ELR (cell line): ENCODE measurements at regions not wholly inside any gene's neighbourhood (a gene's known extent, or its start where the extent isn't known, plus 50 kb on each side); places are given as distances from the start of the nearest gene placed in this dataset.
"Not testable (repeated sequence)": the region's sequence is repeated elsewhere in the genome, so short reads cannot be mapped to it uniquely, and the experiment has no call there.

Experiments used
- DNase-seq: peaks from one replicate; pipeline ENCODE4 v3.0.0-alpha.2; 2015; ENCODE audit warnings: low read depth

GRCh38 chr13:58376349-58376748 is 744.8 kb downstream of the PCDH17 start:
- DNase-seq: no peak

- DNase-seq: no peak
Observed at GRCh38 chr13:58376775-58377174, 745.2 kb downstream of the PCDH17 start.

DNA sequence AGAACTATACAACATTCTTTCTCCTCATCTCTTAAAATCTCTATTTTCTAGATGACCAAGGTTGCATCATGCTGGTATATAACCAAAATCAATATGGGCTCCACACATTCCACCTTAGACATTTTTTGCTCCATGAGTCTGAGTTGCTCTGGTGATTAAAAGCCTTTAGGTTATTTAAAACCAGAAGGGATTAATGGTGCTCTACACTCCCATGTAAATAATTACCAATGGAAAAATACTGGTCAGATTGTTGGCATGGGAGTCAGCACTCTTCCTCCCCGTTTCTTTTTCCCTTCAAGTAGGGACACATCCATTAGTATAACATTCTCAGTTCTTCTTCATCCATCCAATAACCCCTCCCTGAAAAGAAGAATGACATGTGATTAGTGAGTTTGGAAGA is 747.7 kb downstream of the PCDH17 start:
- DNase-seq: no peak

DNA sequence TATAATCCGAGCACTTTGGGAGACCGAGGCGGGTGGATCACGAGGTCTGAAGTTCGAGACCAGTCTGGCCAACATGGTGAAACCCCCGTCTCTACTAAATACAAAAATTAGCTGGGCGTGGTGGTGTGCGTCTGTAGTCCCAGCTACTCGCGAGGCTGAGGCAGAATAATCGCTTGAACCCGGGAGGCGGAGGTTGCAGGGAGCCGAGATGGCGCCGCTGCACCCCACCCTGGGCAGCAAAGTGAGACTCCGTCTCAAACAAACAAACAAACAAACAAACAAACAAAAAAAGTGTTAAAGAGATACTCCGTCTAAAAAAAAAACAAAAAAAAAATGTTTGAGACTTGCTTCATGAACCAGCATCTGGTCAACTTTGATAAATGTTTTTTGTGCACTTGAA is 753.8 kb downstream of the PCDH17 start:
- not testable (repeated sequence) for DNase-seq

DNA sequence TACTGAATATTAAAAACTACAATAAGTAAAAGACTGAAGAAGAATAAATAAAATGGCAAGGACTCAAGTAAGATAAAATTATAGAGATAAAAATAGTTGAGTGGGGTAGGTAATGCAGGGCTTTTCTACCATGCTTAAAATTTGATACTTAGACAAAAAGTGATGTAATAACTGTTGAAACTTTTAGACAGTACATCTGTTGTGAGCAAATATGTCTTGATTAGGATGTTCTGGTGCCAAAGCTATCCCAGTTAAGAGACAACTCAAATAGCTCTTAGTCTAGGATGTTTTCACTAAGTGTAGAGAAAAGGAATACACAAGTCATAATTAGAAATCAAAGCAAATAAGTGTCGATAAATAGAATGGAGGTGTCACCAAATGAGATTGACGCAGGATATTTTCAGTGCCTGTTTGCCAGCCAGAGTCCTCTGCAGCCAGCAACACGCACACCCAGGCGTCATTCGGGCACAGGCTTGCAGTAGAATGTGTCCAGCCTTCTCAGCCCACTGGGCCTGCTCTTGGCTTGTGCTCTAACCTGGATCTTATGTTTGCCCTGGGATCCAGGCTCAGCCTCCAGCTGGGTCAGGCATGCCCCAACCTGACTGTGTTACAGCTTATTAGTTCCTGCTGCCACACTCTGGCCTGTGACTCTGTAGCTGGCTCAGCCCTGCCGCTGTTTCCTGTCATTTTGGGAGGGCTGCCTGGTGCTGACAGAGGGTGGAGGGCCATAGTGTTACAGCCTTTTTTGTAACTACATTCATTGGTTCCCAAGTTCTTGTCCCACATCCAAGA is 766.2 kb downstream of the PCDH17 start:
- DNase-seq: no peak

DNA sequence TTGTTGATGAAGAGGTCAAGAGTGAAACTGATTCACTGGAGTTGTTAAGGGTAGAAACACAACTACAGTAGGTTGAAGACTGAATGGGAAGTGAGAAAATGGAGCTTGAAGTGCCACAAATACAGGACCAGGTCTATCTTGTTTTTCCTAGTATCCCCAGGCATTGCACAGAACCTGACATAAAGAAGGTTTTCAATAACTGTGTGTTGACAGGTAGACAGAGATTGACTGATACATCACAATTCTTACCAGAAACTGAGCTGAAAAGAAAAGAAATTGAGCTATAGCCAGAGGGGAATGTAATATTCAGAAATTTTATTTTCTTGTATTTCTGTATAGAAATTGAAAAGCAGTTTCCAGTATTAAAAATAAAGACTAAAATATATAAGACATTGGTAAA is 767.7 kb downstream of the PCDH17 start:
- DNase-seq: no peak

- DNase-seq: no peak
Observed at GRCh38 chr13:58406545-58406944, 775.0 kb downstream of the PCDH17 start.

DNA sequence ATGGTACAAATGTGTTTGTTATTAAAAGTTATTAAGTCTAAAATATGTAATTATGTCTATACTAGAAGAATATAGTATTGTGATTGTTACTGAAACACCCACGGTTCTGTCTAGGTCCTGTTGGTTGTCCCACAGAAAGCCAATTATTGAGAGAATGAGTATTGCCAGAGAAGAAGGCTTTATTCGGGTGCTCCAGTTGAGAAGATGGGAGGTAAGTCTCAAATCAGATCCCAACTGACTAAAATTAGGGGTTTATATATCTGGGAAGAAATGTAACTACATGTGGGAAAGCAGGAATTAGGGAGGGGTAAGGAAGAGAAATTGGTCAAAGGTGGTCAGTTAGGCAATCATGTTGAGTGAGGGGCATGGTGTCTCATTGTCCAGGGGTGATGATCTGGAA is 798.4 kb downstream of the PCDH17 start:
- no peak for DNase-seq

- DNase-seq: no peak
Observed at GRCh38 chr13:58434943-58435342, 803.4 kb downstream of the PCDH17 start.

- no peak for DNase-seq
Observed at GRCh38 chr13:58437427-58437826, 805.9 kb downstream of the PCDH17 start.

DNA sequence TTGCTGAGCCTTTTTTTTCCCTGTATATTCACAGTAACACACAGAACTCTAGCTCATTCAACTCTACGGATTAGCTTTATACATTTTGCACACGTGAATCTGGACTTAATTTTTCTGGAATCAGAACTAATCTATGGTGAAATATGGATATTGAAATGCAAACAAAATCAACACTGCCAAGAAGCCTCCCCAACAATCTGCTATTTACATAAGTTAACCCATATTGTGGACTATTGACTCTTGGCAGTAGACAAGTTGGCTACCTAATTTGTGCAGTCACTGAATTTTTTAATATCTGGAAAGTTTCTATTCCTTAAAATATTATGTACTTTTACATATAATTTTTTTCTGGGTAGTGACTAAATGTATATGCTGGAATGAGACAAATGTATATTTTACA is 815.4 kb downstream of the PCDH17 start:
- DNase-seq: no peak

DNA sequence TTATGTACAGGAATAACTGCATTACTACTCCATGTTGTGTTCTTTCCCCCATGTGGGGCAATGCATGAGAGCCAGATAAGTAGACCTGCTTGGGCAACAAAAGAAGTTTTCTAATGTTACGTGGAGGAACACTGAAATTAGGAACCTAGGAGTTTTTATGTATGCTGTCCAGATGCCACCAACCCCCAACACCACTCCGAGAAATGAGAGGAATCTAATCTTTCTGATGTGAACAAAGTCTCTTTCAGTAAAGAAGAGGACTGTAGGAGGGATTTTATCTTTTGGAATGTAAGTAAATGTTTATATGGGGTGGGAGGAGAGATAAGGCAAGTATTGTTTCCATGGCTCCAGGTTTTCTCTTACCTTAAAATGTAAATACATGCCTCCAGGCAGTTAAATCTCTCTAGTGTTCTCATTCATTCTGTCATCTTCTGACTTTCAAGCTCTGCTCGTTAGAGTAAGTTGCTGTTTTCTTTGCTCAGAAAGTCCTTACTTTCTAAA is 820.6 kb downstream of the PCDH17 start:
- DNase-seq: no peak

DNA sequence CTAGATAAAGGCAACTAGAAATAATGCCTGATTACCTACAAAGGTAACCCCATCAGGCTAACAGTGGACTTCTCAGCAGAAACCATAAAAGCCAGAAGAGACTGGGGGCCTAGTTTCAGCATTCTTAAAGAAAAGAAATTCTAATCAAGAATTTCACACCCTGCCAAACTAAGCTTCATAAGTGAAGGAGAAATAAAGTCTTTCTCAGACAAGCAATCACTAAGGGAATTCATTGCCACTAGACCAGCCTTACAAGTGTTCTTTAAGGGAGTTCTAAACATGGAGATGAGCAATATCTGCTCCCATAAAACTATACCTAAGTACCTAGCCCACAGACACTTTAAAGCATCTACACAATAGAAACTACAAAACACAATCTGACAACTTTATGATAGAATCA is 823.5 kb downstream of the PCDH17 start:
- DNase-seq: no peak

DNA sequence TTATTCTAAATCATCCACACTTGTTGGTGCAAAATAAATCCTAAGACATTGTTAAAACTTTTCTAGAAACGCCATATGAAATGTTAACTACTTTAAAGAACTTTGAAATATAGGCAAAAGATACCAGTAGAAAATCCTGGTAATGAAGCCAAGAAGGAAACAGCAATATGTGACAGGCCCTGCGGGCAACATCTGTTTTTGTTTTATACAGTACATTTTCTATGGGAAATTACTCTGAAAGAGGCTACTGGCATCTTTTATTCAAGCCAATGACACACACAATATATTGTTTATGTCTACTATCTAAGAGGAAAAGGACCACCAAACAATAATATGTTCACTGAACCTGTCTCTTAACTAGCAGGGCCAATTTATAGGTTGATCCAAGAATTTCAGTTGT is 829.7 kb downstream of the PCDH17 start:
- DNase-seq: no peak

DNA sequence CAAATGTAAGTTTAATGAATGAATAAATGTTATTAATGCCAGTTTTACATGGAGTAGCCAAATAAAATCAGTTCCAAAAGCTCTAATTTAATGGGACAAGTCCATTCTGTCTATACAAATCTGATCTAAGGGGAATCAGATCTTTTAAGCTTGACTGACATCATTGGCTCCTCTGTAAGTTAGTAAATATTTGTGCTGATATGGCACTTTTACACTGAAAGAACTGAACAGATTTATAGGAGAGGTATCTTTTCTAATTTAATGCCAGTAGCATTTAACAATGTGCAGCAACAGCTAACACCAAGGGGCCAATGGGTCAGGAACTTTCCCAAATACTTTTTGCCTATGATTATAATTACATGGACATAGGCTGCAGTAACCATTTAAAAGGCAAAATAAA is 832.3 kb downstream of the PCDH17 start:
- DNase-seq: no peak

GRCh38 chr13:58467176-58467575 is 835.6 kb downstream of the PCDH17 start:
- no peak for DNase-seq

DNA sequence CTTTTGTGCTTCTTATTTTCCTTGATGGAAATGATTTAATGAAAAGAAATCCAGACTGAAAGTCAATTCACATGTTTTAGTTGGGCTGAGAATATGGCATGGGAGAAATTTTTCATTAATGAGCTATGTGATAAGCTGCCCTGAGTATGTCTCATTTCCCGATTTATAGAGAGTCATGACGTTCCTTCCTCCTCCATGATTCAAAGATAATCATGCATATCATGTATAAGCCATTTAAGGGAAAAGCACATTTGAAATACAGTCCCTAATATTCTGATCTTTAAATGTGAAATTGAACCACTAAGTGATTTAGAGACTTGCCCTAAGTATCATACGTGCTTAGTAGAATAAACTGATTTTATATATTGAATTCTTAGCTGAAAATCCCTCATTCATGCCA is 840.9 kb downstream of the PCDH17 start:
- DNase-seq: no peak

DNA sequence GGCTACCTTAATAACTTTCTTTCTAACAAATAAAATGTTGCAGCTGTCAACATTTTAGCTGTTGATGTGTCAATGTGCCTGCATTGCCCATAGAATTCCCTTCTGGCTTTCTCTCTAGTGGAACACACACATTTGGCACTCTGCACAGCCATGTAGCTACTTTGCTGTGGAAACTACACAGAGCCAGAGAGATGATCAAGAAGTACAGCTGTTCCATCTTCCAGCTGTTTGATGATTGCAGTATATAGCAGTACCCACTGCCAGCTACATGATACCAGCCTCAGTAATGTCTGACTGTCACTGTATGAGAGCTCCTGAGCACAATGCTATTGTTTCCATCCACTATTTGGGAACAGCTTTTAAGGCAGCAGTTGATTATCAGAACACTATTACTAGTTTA is 843.0 kb downstream of the PCDH17 start:
- DNase-seq: no peak

- DNase-seq: no peak
Observed at GRCh38 chr13:58476206-58476918, 844.8 kb downstream of the PCDH17 start.

GRCh38 chr13:58478858-58479257 is 847.3 kb downstream of the PCDH17 start:
- no peak for DNase-seq

GRCh38 chr13:58480061-58480460 is 848.5 kb downstream of the PCDH17 start:
- DNase-seq: no peak

DNA sequence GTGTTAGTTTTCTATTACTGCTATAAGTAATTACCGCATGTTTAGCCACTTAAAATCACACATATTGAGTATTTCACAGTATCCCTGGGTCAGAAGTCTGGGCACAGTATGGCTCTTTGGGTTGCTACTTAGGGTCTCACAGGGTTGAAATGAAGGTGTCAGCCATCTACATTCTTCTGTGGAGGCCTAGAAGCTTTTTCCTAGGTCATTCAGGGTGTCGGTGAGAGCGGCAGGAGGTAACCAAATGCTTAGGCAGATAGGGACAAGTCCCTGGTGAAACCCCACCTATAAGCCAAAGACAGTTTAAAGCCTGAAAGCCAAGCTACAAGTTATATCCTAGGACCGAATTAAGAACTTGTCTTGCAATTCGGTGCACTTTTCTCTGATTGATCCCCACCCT is 856.7 kb downstream of the PCDH17 start:
- no peak for DNase-seq

DNA sequence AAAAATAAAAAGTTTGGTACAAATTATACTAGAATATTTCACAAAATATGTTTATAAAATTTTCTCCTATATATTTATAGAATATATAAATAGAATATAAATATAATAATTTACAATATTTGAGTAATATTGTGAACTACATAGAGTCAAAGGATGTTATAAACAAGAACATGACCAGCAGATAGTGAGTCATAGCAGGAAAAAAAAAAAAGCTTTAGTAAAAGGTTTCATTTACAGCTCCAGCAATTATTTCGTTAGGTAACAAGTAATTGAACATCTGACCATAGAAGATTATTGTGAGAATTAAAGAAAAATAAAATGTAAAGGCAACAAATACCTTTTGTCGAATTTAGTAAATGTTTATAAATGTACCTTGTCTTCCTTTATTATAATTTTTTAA is 864.1 kb downstream of the PCDH17 start:
- DNase-seq: no peak

GRCh38 chr13:58500938-58501337 is 869.4 kb downstream of the PCDH17 start:
- no peak for DNase-seq
